HG03139 (cell line): ENCODE measurements at regions not wholly inside any gene's neighbourhood (a gene's known extent, or its start where the extent isn't known, plus 50 kb on each side); places are given as distances from the start of the nearest gene placed in this dataset.

Source experiments
- ATAC-seq: cut with Tn5 transposase; IDR thresholded peaks from one replicate; pipeline ENCODE4 v1.9.1; 2021; ENCODE audit not compliant: unreplicated experiment

DNA sequence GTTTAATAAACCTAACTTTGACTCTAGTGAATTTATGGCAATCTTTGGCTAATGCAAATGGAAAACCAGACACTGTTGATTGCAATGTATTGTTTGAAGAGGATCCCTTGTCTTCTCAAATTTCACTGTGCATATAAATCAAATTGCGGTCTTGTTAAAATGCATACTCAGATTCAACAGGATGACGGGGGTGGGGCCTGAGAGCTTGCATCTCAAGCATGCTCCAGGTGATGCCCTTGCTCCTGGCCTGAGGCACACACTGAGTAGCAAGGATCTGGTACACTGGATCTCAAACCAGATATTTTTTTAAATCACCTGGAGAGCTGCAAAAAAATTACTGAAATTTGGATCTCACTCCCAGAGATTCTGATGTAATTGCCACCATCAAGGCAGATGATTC, 463.7 kb downstream of the DNAH5 start:
- ATAC-seq, result no peak

DNA sequence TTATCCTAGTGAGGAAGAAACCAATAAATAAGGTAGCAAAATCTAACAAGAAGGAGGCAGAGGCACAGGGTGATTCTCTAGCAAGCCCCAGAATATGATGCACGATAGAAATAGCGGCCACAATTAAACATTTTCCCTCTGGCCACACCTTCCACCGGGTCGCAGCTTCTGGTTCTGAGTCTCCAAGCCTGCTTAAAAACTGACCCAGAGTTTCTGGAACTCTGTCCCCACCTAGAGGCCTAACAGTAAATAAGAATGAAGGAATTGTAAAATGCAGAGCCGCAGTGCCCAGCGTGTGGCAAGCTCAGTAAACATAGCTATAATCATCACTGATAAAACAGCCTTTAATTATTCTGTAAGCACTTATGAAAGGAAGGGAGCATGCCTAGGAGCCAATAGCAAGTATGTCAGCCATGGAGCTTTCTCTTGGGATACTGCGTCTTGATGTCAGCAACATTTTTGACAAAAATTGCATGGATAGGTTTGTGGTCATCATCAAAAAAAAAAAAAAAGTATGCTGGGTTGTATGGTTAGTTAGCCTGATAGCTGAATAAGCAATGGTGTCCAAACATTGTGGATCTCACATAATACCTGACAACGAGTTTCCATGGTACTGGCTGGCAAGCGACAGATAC, 465.5 kb downstream of the DNAH5 start:
- ATAC-seq, result no peak

DNA sequence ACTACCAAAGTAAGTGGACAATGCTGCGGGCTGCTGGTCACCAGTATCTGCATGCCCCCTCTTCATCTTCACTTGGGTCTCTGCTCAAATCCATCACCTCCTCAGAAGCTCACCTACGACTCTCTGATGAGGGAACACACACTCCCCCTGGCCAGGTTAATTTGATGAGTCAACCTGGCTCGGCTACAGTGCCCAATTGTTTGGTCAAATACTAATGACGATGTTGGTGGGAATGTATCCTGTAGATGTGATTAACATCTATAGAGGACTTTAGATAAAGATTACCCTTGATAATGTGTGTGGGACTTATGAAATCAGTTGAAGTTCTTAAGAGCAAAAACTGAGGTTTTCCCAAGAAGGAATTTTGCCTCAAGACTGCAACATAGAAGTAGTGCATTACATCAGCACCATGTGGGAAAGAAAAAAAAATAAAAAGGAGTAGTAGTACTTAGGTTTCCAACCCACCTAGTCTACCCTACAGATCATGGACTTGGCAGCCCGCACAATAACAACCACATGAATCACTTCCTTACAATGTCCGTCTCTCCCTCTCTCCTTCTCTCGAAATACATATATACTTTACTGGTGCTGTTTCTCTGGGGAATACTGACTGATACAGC, 467.3 kb downstream of the DNAH5 start:
- ATAC-seq, result no peak

DNA sequence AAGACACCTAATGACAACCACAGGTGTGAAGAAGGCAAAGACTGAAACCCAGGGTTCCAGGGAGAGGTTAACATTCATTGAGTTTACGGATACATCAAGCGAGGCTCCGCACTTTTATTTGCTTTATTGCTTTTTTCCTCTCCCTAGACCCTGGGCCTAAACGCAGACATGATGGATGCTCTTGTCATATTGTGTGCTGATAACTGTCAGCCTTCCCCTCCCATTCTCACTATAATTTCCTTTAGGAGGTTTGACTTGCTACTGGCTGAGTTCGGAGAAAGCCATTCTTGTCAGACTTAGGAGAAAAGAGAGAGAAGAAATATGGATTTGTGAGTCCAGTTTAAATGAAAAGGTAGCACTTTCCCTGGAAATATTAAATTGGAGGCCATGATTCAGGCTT, 471.6 kb downstream of the DNAH5 start:
- no peak for ATAC-seq

DNA sequence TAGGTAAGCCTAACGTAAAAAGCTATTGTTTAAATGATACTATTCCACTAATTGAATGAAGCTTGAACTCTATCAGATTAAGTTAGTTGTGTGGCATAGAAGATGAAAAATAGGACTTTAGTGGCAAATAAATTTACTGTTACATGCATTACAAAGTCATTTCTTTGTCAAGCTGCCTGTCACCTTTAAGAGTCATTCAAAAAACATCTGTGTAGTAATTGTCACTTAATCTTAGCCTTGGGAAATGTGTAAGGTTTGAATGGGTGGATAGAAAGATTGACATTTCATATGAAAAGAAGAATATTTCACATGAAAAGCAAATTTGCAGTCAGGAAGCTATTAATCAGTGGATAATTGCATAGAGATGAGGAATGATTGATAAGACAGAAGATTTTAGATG, 473.5 kb downstream of the DNAH5 start:
- ATAC-seq, result no peak

DNA sequence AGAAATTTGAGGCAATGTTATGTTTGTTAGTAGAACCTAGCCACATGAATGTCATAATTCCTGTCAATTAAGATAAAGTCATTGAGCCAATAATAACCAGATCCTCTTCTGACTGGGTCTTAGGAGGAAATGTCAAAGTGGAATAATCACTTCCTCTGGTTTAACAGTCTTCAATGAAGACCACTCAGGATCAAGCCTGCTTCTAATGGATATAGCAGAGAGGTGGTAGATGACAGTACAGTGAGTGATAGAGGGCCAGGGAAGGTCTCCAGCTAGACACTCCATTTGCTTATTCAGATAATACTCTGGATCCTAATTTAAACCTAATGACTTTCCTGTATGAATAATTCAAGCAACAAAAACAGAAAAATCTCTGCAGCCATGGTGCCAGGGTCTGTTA, 474.2 kb downstream of the DNAH5 start:
- no peak for ATAC-seq

DNA sequence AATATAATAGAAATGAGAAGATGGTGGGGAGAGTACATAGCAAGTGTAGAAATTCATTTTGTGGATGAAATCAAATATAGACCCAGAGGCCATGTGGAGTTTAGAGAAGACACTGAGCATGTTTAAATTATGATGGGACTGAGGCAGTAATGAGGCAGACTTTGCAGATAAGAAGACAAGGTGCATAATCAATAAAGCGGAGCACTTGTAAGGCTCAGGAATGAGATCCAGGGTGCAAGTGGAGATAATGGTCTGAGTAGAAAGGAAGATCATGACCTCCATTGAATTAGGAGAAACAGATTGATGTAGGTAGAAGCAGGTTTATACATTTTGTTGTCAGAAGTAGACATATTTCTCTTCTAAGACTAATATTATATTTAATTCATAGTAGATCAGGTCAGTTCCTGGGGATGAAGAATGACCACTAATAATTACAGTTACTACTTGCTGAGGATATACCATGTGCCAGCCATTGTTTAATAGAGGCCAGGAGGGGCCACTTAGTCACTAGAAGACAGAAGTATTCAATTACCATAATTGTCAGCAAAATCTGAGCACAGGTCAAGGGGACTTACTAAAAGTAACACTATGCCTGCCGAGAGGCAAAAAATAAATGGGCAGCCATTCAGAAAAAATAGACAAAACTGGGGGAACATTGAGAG, 479.8 kb downstream of the DNAH5 start:
- ATAC-seq, result no peak

DNA sequence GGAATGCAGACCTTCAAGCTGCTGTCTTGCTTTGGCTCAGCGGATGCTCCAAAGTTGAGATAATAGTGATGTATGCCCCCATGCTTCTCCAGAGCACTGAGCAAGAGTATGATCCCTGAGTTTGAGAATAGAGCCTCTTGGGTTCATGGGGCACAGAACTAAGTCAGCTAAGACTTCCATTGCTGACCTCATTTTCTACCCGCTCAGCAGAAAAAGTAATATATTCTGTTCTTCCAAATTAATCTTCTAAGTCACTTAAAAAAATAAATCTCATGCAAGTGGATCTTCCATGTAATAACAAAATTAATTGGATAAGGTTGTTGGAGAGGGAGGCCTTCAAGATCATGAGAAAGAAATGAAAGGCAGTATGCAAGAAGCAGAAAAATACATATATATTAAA, 483.9 kb downstream of the DNAH5 start:
- no peak for ATAC-seq

DNA sequence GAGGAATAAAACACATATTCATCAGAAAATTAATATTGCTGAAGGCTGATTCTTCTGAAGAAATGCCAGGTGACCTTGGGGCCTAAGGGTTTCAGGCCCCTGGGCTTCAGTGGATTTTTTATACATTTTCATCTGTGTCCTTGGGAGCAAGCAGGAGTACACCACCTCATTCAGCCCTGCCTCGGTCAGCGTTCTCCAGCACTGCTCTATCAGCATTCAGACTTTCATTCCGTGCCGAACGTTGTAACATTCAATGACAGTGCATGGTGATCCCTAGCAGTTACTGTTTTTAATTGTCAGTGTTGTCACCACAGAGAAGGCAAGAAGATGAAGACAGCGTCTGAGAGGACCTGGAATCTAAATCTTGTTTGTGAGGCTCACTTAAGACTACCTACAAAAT, 490.4 kb downstream of the DNAH5 start:
- no peak for ATAC-seq

DNA sequence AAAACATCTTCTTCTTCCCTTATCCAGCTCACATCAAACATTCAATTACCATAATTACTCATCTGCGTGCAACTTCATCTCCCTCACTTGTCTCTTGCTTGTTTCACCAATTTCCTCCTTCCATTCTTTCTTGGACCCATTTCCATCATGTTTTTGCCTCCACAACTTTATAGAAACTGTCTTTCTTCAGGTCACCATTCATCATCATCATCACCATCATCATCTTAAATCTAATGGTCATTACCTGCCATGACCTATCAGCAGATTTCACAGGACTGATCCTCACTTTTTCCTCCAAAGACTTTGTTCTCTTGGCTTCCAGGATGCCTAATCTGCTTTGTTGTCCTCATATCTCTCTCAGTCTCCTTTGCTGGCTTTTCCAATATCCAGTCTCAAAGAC, 495.6 kb downstream of the DNAH5 start:
- no peak for ATAC-seq

DNA sequence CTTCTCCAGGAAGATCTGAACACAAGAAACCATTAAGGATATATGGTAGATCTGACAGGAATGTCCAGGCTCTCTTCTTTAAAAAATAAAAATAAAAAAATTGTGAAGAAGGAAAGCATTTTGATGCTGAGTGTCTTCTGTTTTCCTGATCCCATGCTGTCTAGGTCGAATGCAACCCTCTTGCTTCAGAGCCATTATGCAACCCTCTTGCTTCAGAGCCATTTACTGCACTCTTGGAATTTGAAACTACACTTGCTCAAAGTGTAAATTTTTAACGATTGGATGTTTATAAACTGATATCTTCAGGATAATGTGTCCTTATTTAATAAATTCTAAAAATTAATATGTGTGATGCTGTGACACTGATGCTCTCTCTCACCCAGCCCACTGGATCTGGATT, 505.1 kb downstream of the DNAH5 start:
- ATAC-seq, result no peak

DNA sequence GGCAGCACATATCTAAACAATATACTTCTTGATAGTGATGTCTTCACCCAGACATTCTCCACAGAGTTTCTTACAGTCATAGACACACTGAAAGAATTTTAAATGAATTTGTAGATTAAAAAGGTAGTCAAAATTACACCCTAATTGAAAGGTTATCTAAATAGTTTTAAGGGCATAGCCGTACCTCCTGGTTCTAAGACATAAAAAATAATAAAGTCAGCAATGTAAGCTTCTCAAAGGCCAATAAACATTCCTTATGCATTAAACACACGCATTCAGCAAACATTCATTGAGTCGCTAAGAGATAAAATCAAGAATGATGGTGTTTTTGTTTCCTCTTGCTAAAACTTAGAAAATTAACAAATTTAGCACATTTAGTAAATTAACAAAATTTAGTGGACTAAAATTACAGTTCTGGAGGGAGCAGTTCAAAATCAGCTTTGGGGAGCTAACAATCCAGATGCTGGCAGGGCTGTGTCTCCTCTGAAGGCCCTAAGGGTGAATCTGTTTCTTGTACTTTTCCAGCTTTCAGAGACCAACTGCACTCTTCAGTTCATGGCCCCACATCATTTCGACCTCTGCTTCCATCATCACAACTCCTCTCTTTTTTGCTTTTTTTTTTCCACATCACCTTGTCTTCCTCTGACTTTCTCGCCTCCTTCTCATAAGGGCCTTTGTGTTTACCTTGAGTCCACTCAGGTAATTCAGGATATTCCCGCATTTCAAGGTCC, 516.5 kb downstream of the DNAH5 start:
- no peak for ATAC-seq

DNA sequence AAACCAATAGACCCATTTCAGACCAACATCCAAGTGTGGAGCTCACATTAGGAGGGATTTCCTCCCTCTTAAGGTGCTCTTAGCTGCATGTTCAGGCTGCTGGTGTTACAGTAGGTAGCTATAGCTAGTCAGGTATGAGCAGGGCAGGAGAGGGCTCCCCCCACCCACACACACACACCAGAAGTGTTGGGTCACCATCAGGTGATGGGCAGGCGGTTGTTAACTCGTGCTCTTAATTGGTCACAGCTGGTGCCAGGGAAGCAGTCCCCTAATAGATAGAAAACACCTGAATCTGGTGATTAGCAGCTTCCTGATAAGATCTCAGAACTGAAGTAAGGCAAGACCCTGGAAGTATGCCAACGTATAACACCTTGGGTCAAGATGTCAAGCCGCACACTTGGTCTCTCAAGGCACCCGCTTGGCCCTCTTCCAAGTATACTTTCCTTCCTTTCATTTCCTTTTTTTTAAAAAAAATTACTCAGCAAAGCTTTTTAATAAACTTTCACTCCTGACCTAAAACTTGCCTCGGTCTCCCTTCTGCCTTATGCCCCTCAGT, 532.4 kb downstream of the DNAH5 start:
- ATAC-seq, result no peak

DNA sequence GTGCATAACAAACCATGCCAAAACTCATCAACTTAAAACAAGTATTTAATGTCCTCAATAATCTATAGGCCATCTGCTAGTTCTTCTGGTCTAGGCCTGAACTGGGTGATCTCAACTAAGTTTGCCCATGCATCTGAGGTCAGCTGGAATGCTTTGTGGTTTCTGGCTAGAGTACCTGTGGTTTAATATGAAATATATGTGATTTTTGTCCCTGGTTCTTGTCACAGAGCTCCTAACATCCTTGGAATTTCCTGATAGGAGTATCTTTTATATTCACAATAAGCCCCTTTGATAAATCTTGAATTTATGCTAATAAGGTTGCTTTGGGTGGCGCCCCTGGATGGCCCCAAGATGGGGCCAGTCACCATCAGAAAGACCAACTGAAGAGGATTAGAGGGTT, 535.9 kb downstream of the DNAH5 start:
- ATAC-seq, result no peak

DNA sequence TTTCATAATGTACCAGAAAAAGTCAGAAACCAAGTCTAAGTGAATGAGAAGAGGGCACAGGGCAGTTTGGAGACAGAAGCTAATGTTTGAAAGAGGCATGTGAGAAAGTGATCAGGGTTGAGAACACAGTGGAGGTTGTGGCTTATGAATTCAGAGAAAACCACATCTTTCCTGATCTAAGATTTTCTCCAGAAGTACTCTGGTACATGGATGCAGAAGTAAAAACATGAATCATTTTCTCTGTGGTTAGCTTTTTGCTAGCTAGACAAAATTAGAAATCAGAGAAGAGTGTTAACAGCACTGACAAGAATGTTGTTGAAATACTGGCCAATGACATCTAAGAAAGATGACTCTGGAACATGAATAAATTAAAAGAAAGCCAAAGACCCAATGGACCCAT, 541.1 kb downstream of the DNAH5 start:
- no peak for ATAC-seq

DNA sequence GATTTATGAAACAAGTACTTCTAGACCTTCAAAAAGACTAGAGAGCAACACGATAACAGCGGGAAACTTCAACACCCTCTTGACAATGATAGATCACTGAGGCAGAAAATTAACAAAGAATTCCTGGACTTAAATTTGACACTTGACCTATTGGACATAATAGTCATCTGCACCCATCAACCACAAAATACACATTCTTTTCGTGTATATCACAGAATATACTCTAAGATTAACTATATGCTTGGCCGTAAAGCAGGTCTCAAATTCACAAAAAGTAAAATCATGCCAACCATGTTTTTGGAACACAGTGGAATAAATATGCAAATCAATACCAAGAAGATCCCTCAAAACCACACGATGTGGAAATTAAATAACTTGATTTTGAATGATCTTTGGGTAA, 559.4 kb downstream of the DNAH5 start:
- ATAC-seq, result no peak

DNA sequence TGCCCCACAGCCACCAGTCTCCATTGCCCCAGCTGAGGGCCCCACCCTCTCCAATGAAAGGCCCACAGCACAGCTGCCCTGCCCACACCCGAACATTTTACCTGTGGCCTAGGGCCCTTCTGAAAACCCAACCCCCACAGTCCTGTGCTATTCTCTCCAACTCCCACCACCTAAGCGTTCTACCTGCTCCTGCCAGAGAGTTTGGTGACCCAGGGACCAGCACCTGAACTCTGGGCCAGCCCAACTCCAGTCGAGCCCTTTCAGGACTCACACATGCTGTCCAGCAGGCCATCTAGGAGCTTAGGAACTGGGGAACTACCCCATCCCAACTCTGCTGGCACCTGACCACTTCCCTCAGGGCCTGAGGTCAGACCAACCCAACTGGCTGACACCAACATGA, 562.3 kb downstream of the DNAH5 start:
- no peak for ATAC-seq

DNA sequence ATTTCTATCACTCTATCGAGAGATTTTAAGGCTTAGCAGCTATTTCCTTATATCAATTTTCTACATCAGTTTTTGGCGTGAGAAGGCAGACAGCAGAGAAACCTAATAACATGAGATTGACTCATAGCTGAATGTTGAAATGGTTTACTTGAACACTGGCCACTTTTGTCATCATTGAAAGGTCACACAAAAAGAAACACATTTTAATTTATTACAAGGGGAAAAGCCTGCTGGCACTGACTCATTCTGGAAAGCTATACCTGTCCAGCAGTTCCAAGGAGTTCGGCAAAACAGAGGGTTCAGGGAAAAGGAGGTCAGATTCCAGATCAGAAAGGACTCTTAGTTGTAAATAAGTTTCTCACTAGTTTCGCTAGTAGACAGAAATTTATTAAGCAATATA, 566.4 kb downstream of the DNAH5 start:
- ATAC-seq, result no peak

DNA sequence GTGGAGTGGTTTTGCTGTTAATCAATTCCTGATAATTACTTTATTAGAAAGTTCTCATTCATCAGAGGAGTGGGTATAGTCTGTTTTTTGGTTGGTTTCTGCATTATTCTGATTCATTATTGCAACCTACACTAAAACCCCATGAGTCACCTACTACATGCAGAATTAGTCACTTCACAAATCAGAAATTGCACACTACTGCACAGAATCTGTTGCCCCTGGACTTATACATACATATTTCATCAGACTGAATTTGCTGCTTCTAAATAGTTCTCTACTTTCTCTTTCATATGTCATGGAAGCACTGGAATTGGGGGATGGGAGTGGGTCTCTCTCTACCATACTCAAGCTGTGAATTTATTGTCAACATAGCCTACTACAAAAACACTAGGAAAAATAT, 585.1 kb downstream of the DNAH5 start:
- no peak for ATAC-seq

DNA sequence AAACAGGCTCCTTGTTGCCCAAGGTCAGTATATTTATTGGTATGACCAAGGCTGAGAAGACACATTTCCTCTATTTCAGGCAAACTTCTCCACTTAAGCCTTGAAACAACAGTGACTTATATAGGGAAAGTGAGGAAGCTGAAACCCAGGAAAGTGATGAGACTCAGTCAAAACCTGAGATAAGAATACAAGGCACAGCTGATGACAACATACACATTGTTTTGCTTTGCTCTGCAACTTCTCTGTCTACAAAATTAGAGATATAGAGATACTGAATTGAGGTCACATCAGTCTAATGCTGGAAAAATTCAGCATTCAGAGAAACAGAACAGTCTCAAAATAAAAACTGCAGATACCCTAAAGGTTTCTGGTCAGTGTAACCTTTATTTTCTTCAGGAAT, 586.1 kb downstream of the DNAH5 start:
- ATAC-seq, result no peak

DNA sequence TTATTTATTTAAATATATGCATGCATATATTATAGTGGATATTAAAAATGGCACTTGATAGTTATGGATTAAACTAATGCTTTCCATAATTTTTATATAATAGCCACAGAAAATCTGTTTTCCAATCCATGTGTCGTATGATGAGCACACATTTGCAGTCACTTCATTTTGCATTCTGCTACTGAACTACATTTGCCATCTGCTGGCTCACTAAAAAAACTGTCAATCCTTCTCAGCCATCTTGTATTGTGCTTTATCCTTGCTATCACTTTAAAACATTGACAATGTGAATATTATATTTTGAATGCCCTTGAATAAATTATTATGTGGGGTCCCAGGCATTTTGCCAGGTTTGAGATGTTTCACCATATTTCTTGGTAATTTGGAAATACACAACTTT, 586.6 kb downstream of the DNAH5 start:
- no peak for ATAC-seq

DNA sequence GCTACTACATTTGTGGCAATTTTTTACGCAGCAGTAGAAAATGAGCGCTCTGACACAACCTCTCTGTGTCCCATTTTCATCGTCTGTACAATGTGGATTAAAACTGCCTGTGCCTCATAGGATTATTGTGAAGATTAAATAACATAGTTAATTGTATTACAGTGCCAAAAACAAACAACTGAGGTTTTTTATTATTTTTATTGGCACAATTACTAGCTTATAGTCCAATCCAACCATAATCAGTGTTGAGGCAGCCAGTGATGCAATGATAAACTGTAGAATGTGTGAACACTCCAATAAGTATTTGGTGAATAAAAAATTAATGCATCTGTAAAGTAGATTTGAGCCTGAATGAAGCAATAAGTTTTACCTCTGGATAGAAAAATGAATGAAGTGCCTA, 588.3 kb downstream of the DNAH5 start:
- ATAC-seq, result no peak
